Fibroblast of villous mesenchyme (primary cell): ENCODE measurements at regions not wholly inside any gene's neighbourhood (a gene's known extent, or its start where the extent isn't known, plus 50 kb on each side); places are given as distances from the start of the nearest gene placed in this dataset.
"Not testable (repeated sequence)": the region's sequence is repeated elsewhere in the genome, so short reads cannot be mapped to it uniquely, and the experiment has no call there.

Experiments used
- DNase-seq: peaks from one replicate; pipeline ENCODE4 v3.0.0-alpha.2; 2010; ENCODE audit warnings: low read depth
- H3K4me3 ChIP-seq: 2 replicates; pipeline ENCODE4 v1.5.1; 2011; ENCODE audit warnings: low read depth, mild to moderate bottlenecking, low read length
- TF ChIP-seq, protein P1 (sequence below): IDR thresholded peaks from 2 replicates; pipeline ENCODE4 v1.5.1; 2012; ENCODE audit warnings: low read depth, mild to moderate bottlenecking, low read length; ENCODE audit not compliant: insufficient read depth

GRCh38 chr14:76289276-76289675, 86.7 kb upstream of the ESRRB start:
- TF ChIP-seq, protein P1, sequence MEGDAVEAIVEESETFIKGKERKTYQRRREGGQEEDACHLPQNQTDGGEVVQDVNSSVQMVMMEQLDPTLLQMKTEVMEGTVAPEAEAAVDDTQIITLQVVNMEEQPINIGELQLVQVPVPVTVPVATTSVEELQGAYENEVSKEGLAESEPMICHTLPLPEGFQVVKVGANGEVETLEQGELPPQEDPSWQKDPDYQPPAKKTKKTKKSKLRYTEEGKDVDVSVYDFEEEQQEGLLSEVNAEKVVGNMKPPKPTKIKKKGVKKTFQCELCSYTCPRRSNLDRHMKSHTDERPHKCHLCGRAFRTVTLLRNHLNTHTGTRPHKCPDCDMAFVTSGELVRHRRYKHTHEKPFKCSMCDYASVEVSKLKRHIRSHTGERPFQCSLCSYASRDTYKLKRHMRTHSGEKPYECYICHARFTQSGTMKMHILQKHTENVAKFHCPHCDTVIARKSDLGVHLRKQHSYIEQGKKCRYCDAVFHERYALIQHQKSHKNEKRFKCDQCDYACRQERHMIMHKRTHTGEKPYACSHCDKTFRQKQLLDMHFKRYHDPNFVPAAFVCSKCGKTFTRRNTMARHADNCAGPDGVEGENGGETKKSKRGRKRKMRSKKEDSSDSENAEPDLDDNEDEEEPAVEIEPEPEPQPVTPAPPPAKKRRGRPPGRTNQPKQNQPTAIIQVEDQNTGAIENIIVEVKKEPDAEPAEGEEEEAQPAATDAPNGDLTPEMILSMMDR: no peak
- H3K4me3 ChIP-seq: no peak overlapping the region
- DNase-seq: no peak

DNA sequence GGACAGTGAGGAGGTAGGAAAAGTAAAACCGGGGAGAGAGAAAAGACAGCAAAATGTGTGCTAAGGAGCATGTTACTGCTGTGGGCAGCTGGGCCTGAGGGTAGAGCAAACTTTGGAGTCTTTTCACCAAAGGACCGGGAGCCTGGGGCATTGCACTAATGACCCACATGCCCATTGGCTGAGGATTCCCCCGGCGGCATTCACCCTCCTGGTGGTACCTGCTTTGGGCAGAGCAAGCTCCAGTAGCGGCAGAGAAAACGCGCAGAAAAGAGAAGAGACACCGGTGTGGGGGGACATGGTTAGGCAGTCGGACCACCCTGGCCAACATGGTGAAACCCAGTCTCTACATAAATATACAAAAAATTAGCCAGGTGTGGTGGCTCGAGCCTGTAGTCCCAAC, 83.4 kb upstream of the ESRRB start:
- TF ChIP-seq, protein P1: no peak
- no peak overlapping the region for H3K4me3 ChIP-seq
- no peak for DNase-seq

GRCh38 chr14:76293221-76293620, 82.7 kb upstream of the ESRRB start:
- H3K4me3 ChIP-seq: no peak overlapping the region
- no peak for DNase-seq
- TF ChIP-seq, protein P1: no peak

DNA sequence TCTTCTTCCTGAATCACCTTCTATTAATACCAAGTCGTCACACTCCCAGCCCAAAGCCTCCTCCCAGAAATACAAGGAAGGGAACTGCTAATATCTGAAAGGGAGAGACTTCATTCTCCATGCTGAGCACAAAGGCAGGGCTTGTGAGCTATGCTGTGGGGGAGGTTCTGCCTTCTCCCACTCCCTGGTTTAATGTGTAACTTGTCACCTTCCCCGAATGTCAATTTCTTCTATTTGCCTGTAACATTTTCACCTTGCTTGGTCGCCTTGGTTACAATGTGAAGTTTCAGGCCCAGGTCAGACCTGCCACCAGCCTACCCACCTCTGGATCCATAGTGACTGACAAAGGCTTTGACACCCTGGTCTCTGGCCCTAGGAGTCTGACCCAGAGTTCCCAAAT, 82.0 kb upstream of the ESRRB start:
- DNase-seq: no peak
- TF ChIP-seq, protein P1: no peak
- H3K4me3 ChIP-seq: no peak overlapping the region

- DNase-seq: no peak
- TF ChIP-seq, protein P1: no peak
- no peak overlapping the region for H3K4me3 ChIP-seq
Measured at GRCh38 chr14:76294876-76295275, 81.1 kb upstream of the ESRRB start.

- TF ChIP-seq, protein P1: no peak
- no peak for DNase-seq
- no peak overlapping the region for H3K4me3 ChIP-seq
Measured at GRCh38 chr14:76298896-76299295, 77.0 kb upstream of the ESRRB start.

DNA sequence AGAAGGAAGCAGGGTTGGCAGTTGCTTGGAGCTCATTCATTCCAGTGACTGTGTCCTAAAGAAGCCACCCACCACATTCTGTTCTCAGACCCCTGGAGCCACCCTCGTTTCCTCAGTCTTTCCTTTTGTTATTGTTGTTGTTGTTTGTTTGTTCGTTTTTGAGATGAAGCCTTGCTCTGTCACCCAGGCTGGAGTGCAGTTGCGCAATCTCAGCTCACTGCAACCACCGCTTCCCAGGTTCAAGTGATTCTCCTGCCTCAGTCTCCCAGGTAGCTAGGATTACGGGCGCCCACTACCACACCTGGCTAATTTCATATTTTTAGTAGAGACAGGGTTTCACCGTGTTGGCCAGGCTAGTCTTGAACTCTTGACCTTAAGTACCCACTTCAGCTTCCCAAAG, 72.7 kb upstream of the ESRRB start:
- DNase-seq, H3K4me3 ChIP-seq: not testable (repeated sequence)
